SK-N-SH treated with all-trans-retinoic acid at 6 μM for 48 hours (cell line): ENCODE measurements at regions not wholly inside any gene's neighbourhood (a gene's known extent, or its start where the extent isn't known, plus 50 kb on each side); places are given as distances from the start of the nearest gene placed in this dataset.

Experiments
- ARNTL ChIP-seq: fragments of 450-650 bp; formaldehyde crosslinking; IDR thresholded peaks from 2 replicates; pipeline ENCODE4 v1.5.0; 2020; ENCODE audit warnings: low read depth, mild to moderate bottlenecking, moderate library complexity, borderline replicate concordance
- BACH2 ChIP-seq: fragments of 250-450 bp; sonication (Bioruptor Pico); IDR thresholded peaks from 2 replicates; pipeline ENCODE4 v1.9.0; 2021; ENCODE audit warnings: mild to moderate bottlenecking, borderline replicate concordance
- CSDC2 ChIP-seq: fragments of 250-450 bp; sonication (Bioruptor Pico); IDR thresholded peaks from 2 replicates; pipeline ENCODE4 v1.5.0; 2020; ENCODE audit warnings: mild to moderate bottlenecking, moderate library complexity
- CSRNP3 ChIP-seq: fragments of 250-450 bp; sonication (Bioruptor Pico); IDR thresholded peaks from 2 replicates; pipeline ENCODE4 v1.5.1; 2021; ENCODE audit warnings: mild to moderate bottlenecking, moderate library complexity
- ESRRG ChIP-seq: fragments of 250-450 bp; sonication (Bioruptor Pico); IDR thresholded peaks from 2 replicates; pipeline ENCODE4 v1.6.1; 2021; ENCODE audit warnings: mild to moderate bottlenecking
- PATZ1 ChIP-seq: fragments of 250-450 bp; sonication (Bioruptor Pico); IDR thresholded peaks from 2 replicates; pipeline ENCODE4 v1.8.0; 2020; ENCODE audit warnings: mild to moderate bottlenecking, moderate library complexity, borderline replicate concordance
- PPARA ChIP-seq: fragments of 250-450 bp; sonication (Bioruptor Pico); IDR thresholded peaks from 2 replicates; pipeline ENCODE4 v1.5.0; 2020; ENCODE audit warnings: mild to moderate bottlenecking, borderline replicate concordance
- RARB ChIP-seq: fragments of 250-450 bp; sonication (Bioruptor Pico); IDR thresholded peaks from 2 replicates; pipeline ENCODE4 v1.8.0; 2021; ENCODE audit warnings: mild to moderate bottlenecking, moderate library complexity
- TCF4 ChIP-seq: fragments of 250-450 bp; sonication (Bioruptor Pico); IDR thresholded peaks from 2 replicates; pipeline ENCODE4 v1.8.0; 2021; ENCODE audit warnings: mild to moderate bottlenecking, moderate library complexity, borderline replicate concordance
- ZFP3 ChIP-seq: fragments of 250-450 bp; sonication (Bioruptor Pico); IDR thresholded peaks from 2 replicates; pipeline ENCODE4 v1.5.0; 2020; ENCODE audit warnings: mild to moderate bottlenecking, moderate library complexity
- ZFP30 ChIP-seq: fragments of 450-650 bp; formaldehyde crosslinking; IDR thresholded peaks from 2 replicates; pipeline ENCODE4 v1.5.0; 2022; ENCODE audit warnings: mild to moderate bottlenecking, moderate library complexity
- ZNF70 ChIP-seq: fragments of 450-650 bp; formaldehyde crosslinking; IDR thresholded peaks from 2 replicates; pipeline ENCODE4 v1.5.0; 2020; ENCODE audit warnings: mild to moderate bottlenecking, moderate library complexity

- TF ChIP-seq PATZ1 (CRISPR knock-in tag) (no peak), ZNF70 (no peak), CSDC2 (no peak), BACH2 (CRISPR knock-in tag) (no peak), ESRRG (no peak), TCF4 (CRISPR knock-in tag) (no peak), ZFP3 (CRISPR knock-in tag) (no peak), PPARA (CRISPR knock-in tag) (no peak), ARNTL (CRISPR knock-in tag) (no peak), RARB (CRISPR knock-in tag) (no peak), ZFP30 (no peak), CSRNP3 (CRISPR knock-in tag) (no peak)
Observed at GRCh38 chr15:26382444-26383072, 390.3 kb downstream of the GABRB3 start.
